ENCODE measurements at regions not wholly inside any gene's neighbourhood (a gene's known extent, or its start where the extent isn't known, plus 50 kb on each side); places are given as distances from the start of the nearest gene placed in this dataset.

DNA sequence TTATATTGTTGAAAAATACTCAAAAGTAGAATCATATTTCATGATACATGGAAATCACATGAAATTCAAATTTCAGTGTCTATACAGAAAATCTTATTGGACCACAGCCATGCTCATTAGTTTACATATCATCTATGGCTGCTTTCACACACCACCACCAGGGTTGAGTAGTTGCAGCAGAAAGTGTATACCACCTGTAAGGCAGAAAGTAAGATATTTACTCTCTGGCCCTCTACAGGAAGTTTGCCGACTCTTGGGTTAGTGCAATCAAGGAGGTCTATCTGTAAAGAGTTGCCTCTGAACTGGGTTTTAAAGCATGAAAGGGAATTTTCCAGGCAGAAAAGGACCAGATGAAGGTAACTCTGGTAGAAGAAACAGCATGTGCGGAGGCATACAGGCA lies 432.3 kb downstream of the DHX35 start:
- TF ChIP-seq, protein P1, sequence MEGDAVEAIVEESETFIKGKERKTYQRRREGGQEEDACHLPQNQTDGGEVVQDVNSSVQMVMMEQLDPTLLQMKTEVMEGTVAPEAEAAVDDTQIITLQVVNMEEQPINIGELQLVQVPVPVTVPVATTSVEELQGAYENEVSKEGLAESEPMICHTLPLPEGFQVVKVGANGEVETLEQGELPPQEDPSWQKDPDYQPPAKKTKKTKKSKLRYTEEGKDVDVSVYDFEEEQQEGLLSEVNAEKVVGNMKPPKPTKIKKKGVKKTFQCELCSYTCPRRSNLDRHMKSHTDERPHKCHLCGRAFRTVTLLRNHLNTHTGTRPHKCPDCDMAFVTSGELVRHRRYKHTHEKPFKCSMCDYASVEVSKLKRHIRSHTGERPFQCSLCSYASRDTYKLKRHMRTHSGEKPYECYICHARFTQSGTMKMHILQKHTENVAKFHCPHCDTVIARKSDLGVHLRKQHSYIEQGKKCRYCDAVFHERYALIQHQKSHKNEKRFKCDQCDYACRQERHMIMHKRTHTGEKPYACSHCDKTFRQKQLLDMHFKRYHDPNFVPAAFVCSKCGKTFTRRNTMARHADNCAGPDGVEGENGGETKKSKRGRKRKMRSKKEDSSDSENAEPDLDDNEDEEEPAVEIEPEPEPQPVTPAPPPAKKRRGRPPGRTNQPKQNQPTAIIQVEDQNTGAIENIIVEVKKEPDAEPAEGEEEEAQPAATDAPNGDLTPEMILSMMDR (IDR thresholded peaks at IDR 0.05), result no peak
- no peak for TF ChIP-seq POLR2A (IDR thresholded peaks at IDR 0.05)
